ENCODE measurements at regions not wholly inside any gene's neighbourhood (a gene's known extent, or its start where the extent isn't known, plus 50 kb on each side); places are given as distances from the start of the nearest gene placed in this dataset.

DNA sequence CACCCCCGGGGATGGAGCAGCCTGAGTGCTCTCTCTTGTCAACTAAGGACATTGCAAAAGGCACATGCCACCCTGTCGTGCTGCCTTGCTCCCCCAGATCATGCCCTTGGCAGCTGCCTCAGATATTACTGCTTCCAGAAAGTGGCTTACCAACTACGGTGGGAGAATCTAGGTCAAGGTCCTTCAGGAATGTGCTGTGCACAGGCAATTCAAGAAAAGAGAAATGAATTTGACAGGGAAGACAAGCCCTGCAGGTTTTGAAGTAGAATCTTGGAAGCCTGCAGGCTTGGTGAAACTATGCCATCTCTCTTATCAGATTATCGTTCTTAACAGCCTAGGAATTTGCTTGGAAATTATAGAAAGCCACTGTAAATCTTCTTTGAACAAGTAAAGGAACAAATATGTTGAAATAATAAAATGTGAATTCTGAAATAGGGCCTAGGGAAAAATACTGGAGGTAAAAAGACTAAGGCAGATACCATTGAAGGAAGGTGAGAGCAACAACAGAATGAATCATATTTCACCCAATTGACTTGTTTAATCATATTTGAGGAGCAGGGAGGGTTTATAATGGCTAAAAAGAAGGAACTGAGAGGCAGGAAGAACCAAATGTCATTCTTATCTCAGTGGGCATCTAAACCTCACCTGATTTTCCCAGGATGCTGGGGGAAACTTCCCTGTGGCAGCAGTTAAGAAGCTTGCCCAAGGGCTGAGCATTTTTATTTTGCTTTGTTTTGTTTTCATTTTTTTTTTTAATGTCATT lies 94.0 kb upstream of the GLS start:
- TF ChIP-seq, protein P1, sequence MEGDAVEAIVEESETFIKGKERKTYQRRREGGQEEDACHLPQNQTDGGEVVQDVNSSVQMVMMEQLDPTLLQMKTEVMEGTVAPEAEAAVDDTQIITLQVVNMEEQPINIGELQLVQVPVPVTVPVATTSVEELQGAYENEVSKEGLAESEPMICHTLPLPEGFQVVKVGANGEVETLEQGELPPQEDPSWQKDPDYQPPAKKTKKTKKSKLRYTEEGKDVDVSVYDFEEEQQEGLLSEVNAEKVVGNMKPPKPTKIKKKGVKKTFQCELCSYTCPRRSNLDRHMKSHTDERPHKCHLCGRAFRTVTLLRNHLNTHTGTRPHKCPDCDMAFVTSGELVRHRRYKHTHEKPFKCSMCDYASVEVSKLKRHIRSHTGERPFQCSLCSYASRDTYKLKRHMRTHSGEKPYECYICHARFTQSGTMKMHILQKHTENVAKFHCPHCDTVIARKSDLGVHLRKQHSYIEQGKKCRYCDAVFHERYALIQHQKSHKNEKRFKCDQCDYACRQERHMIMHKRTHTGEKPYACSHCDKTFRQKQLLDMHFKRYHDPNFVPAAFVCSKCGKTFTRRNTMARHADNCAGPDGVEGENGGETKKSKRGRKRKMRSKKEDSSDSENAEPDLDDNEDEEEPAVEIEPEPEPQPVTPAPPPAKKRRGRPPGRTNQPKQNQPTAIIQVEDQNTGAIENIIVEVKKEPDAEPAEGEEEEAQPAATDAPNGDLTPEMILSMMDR (IDR thresholded peaks at IDR 0.05) = no peak
- TF ChIP-seq POLR2AphosphoS5 (IDR thresholded peaks at IDR 0.05; ENCODE audit: low read depth, low read length) = no peak
- TF ChIP-seq, protein P2, sequence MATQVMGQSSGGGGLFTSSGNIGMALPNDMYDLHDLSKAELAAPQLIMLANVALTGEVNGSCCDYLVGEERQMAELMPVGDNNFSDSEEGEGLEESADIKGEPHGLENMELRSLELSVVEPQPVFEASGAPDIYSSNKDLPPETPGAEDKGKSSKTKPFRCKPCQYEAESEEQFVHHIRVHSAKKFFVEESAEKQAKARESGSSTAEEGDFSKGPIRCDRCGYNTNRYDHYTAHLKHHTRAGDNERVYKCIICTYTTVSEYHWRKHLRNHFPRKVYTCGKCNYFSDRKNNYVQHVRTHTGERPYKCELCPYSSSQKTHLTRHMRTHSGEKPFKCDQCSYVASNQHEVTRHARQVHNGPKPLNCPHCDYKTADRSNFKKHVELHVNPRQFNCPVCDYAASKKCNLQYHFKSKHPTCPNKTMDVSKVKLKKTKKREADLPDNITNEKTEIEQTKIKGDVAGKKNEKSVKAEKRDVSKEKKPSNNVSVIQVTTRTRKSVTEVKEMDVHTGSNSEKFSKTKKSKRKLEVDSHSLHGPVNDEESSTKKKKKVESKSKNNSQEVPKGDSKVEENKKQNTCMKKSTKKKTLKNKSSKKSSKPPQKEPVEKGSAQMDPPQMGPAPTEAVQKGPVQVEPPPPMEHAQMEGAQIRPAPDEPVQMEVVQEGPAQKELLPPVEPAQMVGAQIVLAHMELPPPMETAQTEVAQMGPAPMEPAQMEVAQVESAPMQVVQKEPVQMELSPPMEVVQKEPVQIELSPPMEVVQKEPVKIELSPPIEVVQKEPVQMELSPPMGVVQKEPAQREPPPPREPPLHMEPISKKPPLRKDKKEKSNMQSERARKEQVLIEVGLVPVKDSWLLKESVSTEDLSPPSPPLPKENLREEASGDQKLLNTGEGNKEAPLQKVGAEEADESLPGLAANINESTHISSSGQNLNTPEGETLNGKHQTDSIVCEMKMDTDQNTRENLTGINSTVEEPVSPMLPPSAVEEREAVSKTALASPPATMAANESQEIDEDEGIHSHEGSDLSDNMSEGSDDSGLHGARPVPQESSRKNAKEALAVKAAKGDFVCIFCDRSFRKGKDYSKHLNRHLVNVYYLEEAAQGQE (IDR thresholded peaks at IDR 0.05; ENCODE audit: insufficient read depth in 1 of 2, low read depth in 2 of 2, low read length in 1 of 2) = no peak
- TF ChIP-seq SIN3A (IDR thresholded peaks at IDR 0.05; ENCODE audit: borderline replicate concordance, insufficient read depth, low read depth, low read length) = no peak

Measured in Panc1 (cell line).